ENCODE measurements at regions not wholly inside any gene's neighbourhood (a gene's known extent, or its start where the extent isn't known, plus 50 kb on each side); places are given as distances from the start of the nearest gene placed in this dataset.
"Not testable (repeated sequence)": the region's sequence is repeated elsewhere in the genome, so short reads cannot be mapped to it uniquely, and the experiment has no call there.

DNA sequence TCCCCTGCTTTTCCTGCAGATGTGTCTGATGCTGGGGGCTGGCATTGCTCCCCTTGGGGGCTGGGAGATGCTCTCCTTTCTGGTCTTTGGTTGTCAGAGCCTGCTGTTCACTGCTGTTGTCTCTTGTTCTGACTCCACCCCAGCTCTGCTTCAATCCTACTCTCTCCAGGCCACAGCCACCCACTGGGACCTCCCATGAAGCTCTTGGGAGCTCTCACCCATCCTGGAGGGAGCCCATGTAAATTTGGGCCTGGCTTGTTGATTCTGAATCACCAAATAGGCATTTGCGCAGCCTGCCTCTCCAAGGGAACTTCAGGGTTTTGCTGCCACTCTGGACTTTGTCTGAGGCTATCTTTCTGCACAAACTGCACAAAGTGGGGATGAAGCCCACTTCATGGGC lies 232.9 kb upstream of the PLGLB1 start:
- TF ChIP-seq, protein P1, sequence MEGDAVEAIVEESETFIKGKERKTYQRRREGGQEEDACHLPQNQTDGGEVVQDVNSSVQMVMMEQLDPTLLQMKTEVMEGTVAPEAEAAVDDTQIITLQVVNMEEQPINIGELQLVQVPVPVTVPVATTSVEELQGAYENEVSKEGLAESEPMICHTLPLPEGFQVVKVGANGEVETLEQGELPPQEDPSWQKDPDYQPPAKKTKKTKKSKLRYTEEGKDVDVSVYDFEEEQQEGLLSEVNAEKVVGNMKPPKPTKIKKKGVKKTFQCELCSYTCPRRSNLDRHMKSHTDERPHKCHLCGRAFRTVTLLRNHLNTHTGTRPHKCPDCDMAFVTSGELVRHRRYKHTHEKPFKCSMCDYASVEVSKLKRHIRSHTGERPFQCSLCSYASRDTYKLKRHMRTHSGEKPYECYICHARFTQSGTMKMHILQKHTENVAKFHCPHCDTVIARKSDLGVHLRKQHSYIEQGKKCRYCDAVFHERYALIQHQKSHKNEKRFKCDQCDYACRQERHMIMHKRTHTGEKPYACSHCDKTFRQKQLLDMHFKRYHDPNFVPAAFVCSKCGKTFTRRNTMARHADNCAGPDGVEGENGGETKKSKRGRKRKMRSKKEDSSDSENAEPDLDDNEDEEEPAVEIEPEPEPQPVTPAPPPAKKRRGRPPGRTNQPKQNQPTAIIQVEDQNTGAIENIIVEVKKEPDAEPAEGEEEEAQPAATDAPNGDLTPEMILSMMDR (IDR thresholded peaks at IDR 0.05), result not testable (repeated sequence)
- not testable (repeated sequence) for TF ChIP-seq POLR2A (IDR thresholded peaks at IDR 0.05)

Data from right lobe of liver (tissue), 4 donors.